ENCODE measurements at regions not wholly inside any gene's neighbourhood (a gene's known extent, or its start where the extent isn't known, plus 50 kb on each side); places are given as distances from the start of the nearest gene placed in this dataset.

- Histone ChIP-seq H3K27ac (no peak overlapping the region), H3K4me3 (no peak overlapping the region), H3K4me1 (replicated peaks in 1 of 2) (no peaks in the 10 kb centered on the region)
- no peak for ATAC-seq (replicated peaks in 6 of 8)
- 0 to 100% (median 85%) methylated on average over 1 to 4 of the region's 4 CpGs; no CpG with 5 or more reads in 1 of the 10 experiments for WGBS, 10 experiments
- in situ Hi-C loops (cut with MboI; ENCODE audit: low pct_unique_long_range_greater_than_20kb in 2 of 9, low sequenced_read_pairs in 9 of 9, unreplicated experiment in 9 of 9): no loop called here
These were observed 66.1 kb upstream of the RPL11 start for GRCh38 chr1:23625459-23625858.

GRCh38 chr1:23624440-23624839 is 65.1 kb upstream of the ID3 start:
- in situ Hi-C loops (cut with MboI; ENCODE audit: low pct_unique_long_range_greater_than_20kb in 2 of 9, low sequenced_read_pairs in 9 of 9, unreplicated experiment in 9 of 9): no loop called here
- Histone ChIP-seq H3K4me3 (no peak overlapping the region), H3K4me1 (replicated peaks in 1 of 2) (peaks cover 0 to 5% of the 10 kb centered on the region in 2 donors), H3K27ac (no peak overlapping the region)
- 46 to 94% (median 80%) methylated on average over 1 to 4 of the region's 4 CpGs; no CpG with 5 or more reads in 1 of the 10 experiments for WGBS, 10 experiments
- no peak for ATAC-seq (replicated peaks in 6 of 8)

GRCh38 chr1:23622284-23622683 is 63.0 kb upstream of the ID3 start:
- WGBS, 10 experiments: 53 to 92% (median 80%) methylated on average over 2 to 4 of the region's 4 CpGs
- no peak overlapping the region for H3K4me3 ChIP-seq
- H3K27ac ChIP-seq: no peak overlapping the region
- in situ Hi-C loops (cut with MboI; ENCODE audit: low pct_unique_long_range_greater_than_20kb in 2 of 9, low sequenced_read_pairs in 9 of 9, unreplicated experiment in 9 of 9): no loop called here
- ATAC-seq (replicated peaks in 6 of 8): no peak
- peaks cover 0 to 8% of the 10 kb centered on the region in 2 donors for H3K4me1 ChIP-seq (replicated peaks in 1 of 2)

GRCh38 chr1:23620605-23621004 is 61.3 kb upstream of the ID3 start:
- Histone ChIP-seq H3K4me1 (replicated peaks in 1 of 2) (peaks cover 0 to 8% of the 10 kb centered on the region in 2 donors), H3K4me3 (no peak overlapping the region), H3K27ac (no peak overlapping the region)
- 89 to 100% (median 98%) methylated on average over 1 to 5 of the region's 5 CpGs; no CpG with 5 or more reads in 4 of the 10 experiments for WGBS, 10 experiments
- no peak for ATAC-seq (replicated peaks in 6 of 8)
- in situ Hi-C loops (cut with MboI; ENCODE audit: low pct_unique_long_range_greater_than_20kb in 2 of 9, low sequenced_read_pairs in 9 of 9, unreplicated experiment in 9 of 9): no loop called here

- Histone ChIP-seq H3K27ac (no peak overlapping the region), H3K4me3 (peak overlapping the region; percentile 4 to 26 (median 19)), H3K4me1 (replicated peaks in 1 of 2) (peaks cover 0 to 8% of the 10 kb centered on the region in 2 donors)
- in situ Hi-C loops (cut with MboI; ENCODE audit: low pct_unique_long_range_greater_than_20kb in 2 of 9, low sequenced_read_pairs in 9 of 9, unreplicated experiment in 9 of 9): no loop called here
- 25 to 75% (median 45%) methylated on average over 1 to 20 of the region's 58 CpGs; no CpG with 5 or more reads in 3 of the 10 experiments for WGBS, 10 experiments
- ATAC-seq (replicated peaks in 6 of 8): peak; percentile 21 to 85 (median 57)
These were observed 60.2 kb upstream of the ID3 start for GRCh38 chr1:23619299-23620188.

GRCh38 chr1:23618586-23619083 is 59.3 kb upstream of the ID3 start:
- H3K27ac ChIP-seq: no peak overlapping the region
- in situ Hi-C loops (cut with MboI; ENCODE audit: low pct_unique_long_range_greater_than_20kb in 2 of 9, low sequenced_read_pairs in 9 of 9, unreplicated experiment in 9 of 9): no loop called here
- no peak for ATAC-seq (replicated peaks in 6 of 8)
- no peak overlapping the region for H3K4me3 ChIP-seq
- peaks cover 0 to 8% of the 10 kb centered on the region in 2 donors for H3K4me1 ChIP-seq (replicated peaks in 1 of 2)
- WGBS, 10 experiments: 79 to 100% (median 87%) methylated on average over 1 to 7 of the region's 7 CpGs; no CpG with 5 or more reads in 3 of the 10 experiments

- 50 to 91% (median 78%) methylated on average over 1 to 7 of the region's 8 CpGs for WGBS, 10 experiments
- Histone ChIP-seq H3K4me3 (no peak overlapping the region), H3K4me1 (replicated peaks in 1 of 2) (peaks cover 0 to 8% of the 10 kb centered on the region in 2 donors), H3K27ac (no peak overlapping the region)
- in situ Hi-C loops (cut with MboI; ENCODE audit: low pct_unique_long_range_greater_than_20kb in 2 of 9, low sequenced_read_pairs in 9 of 9, unreplicated experiment in 9 of 9): no loop called here
- no peak for ATAC-seq (replicated peaks in 6 of 8)
These were observed 57.8 kb upstream of the ID3 start for GRCh38 chr1:23617084-23617521.

GRCh38 chr1:23616292-23616824 is 57.1 kb upstream of the ID3 start:
- in situ Hi-C loops (cut with MboI; ENCODE audit: low pct_unique_long_range_greater_than_20kb in 2 of 9, low sequenced_read_pairs in 9 of 9, unreplicated experiment in 9 of 9): no loop called here
- peak in 1 of 8 experiments; percentile 20 for ATAC-seq (replicated peaks in 6 of 8)
- Histone ChIP-seq H3K27ac (no peak overlapping the region), H3K4me1 (replicated peaks in 1 of 2) (peaks cover 0 to 8% of the 10 kb centered on the region in 2 donors), H3K4me3 (no peak overlapping the region)
- 73 to 100% (median 100%) methylated on average over 1 to 5 of the region's 5 CpGs; no CpG with 5 or more reads in 3 of the 10 experiments for WGBS, 10 experiments

GRCh38 chr1:23615852-23616251 is 56.6 kb upstream of the ID3 start:
- no peak overlapping the region for H3K4me3 ChIP-seq
- 61 to 100% (median 81%) methylated on average over 1 to 3 of the region's 3 CpGs; no CpG with 5 or more reads in 2 of the 10 experiments for WGBS, 10 experiments
- in situ Hi-C loops (cut with MboI; ENCODE audit: low pct_unique_long_range_greater_than_20kb in 2 of 9, low sequenced_read_pairs in 9 of 9, unreplicated experiment in 9 of 9): no loop called here
- H3K4me1 ChIP-seq (replicated peaks in 1 of 2): peaks cover 0 to 8% of the 10 kb centered on the region in 2 donors
- no peak for ATAC-seq (replicated peaks in 6 of 8)
- H3K27ac ChIP-seq: no peak overlapping the region

GRCh38 chr1:23615423-23615822 is 56.1 kb upstream of the ID3 start:
- Histone ChIP-seq H3K27ac (no peak overlapping the region), H3K4me3 (no peak overlapping the region), H3K4me1 (replicated peaks in 1 of 2) (peaks cover 0 to 8% of the 10 kb centered on the region in 2 donors)
- in situ Hi-C loops (cut with MboI; ENCODE audit: low pct_unique_long_range_greater_than_20kb in 2 of 9, low sequenced_read_pairs in 9 of 9, unreplicated experiment in 9 of 9): no loop called here
- no peak for ATAC-seq (replicated peaks in 6 of 8)
- 63% methylated on average over 2 of the region's 6 CpGs; no CpG with 5 or more reads in 9 of the 10 experiments for WGBS, 10 experiments

- Histone ChIP-seq H3K4me1 (replicated peaks in 1 of 2) (peaks cover 0 to under 1% of the 10 kb centered on the region in 2 donors), H3K4me3 (no peak overlapping the region), H3K27ac (no peak overlapping the region)
- ATAC-seq (replicated peaks in 6 of 8): no peak
- WGBS, 10 experiments: 58 to 95% (median 87%) methylated on average over 2 to 8 of the region's 8 CpGs; no CpG with 5 or more reads in 2 of the 10 experiments
- in situ Hi-C loops (cut with MboI; ENCODE audit: low pct_unique_long_range_greater_than_20kb in 2 of 9, low sequenced_read_pairs in 9 of 9, unreplicated experiment in 9 of 9): no loop called here
These were observed 54.8 kb upstream of the ID3 start for GRCh38 chr1:23614032-23614660.

- in situ Hi-C loops (cut with MboI; ENCODE audit: low pct_unique_long_range_greater_than_20kb in 2 of 9, low sequenced_read_pairs in 9 of 9, unreplicated experiment in 9 of 9): no loop called here
- Histone ChIP-seq H3K4me3 (no peak overlapping the region), H3K4me1 (replicated peaks in 1 of 2) (no peaks in the 10 kb centered on the region), H3K27ac (no peak overlapping the region)
- ATAC-seq (replicated peaks in 6 of 8): no peak
- WGBS, 10 experiments: 25 to 80% (median 53%) methylated on average over 1 to 9 of the region's 12 CpGs; no CpG with 5 or more reads in 1 of the 10 experiments
These were observed 54.1 kb upstream of the ID3 start for GRCh38 chr1:23613191-23614031.

Measured in motor neuron (in vitro differentiated cells).